SU-DHL-6 (cell line): ENCODE measurements at regions not wholly inside any gene's neighbourhood (a gene's known extent, or its start where the extent isn't known, plus 50 kb on each side); places are given as distances from the start of the nearest gene placed in this dataset.

ENCODE experiments used
- CTCF ChIP-seq: fragments of 200-600 bp; sonication (generic); IDR thresholded peaks from one replicate; pipeline ENCODE4 v1.5.1; 2017; ENCODE audit warnings: antibody characterized with exemption, mild to moderate bottlenecking, low read length, moderate library complexity; ENCODE audit not compliant: insufficient read depth, poor library complexity, severe bottlenecking
- EZH2phosphoT487 ChIP-seq: fragments of 200-600 bp; sonication (generic), shearing (Covaris generic); conservative IDR thresholded peaks from 2 replicates; pipeline ENCODE4 v1.6.1; 2018; ENCODE audit warnings: mild to moderate bottlenecking, antibody characterized with exemption, low read length, moderate library complexity, mixed read lengths

GRCh38 chr10:27355918-27356573 lies 115.4 kb upstream of the ACBD5 start:
- TF ChIP-seq CTCF (no peak), EZH2phosphoT487 (no peak)
